ENCODE measurements at regions not wholly inside any gene's neighbourhood (a gene's known extent, or its start where the extent isn't known, plus 50 kb on each side); places are given as distances from the start of the nearest gene placed in this dataset.

- TF ChIP-seq CTCF (conservative IDR thresholded peaks at IDR 0.05; ENCODE audit: low read length) (no peak), EZH2phosphoT487 (IDR thresholded peaks at IDR 0.05; ENCODE audit: borderline replicate concordance, low read depth, low read length) (no peak)
Measured at GRCh38 chr11:37558619-37559210, 960.7 kb upstream of the RAG2 start.

Data from OCI-LY7 (cell line).